HG03135 (cell line): ENCODE measurements at regions not wholly inside any gene's neighbourhood (a gene's known extent, or its start where the extent isn't known, plus 50 kb on each side); places are given as distances from the start of the nearest gene placed in this dataset.
"Not testable (repeated sequence)": the region's sequence is repeated elsewhere in the genome, so short reads cannot be mapped to it uniquely, and the experiment has no call there.

Experiments used
- ATAC-seq: cut with Tn5 transposase; IDR thresholded peaks from one replicate; pipeline ENCODE4 v1.9.1; 2021; ENCODE audit warnings: mild to moderate bottlenecking, moderate library complexity; ENCODE audit not compliant: unreplicated experiment

- not testable (repeated sequence) for ATAC-seq
These were observed 108.7 kb downstream of the NPIPB11 start for GRCh38 chr16:29297809-29298177.

GRCh38 chr16:29297144-29297808, 109.2 kb downstream of the NPIPB11 start:
- ATAC-seq, result not testable (repeated sequence)

- ATAC-seq, result not testable (repeated sequence)
These were observed 110.3 kb downstream of the NPIPB11 start for GRCh38 chr16:29296176-29296575.

- ATAC-seq, result not testable (repeated sequence)
These were observed 111.3 kb downstream of the NPIPB11 start for GRCh38 chr16:29294951-29295795.

- not testable (repeated sequence) for ATAC-seq
These were observed 112.0 kb downstream of the NPIPB11 start for GRCh38 chr16:29294400-29294933.

GRCh38 chr16:29293545-29293944, 113.0 kb downstream of the NPIPB11 start:
- not testable (repeated sequence) for ATAC-seq

- not testable (repeated sequence) for ATAC-seq
These were observed 113.5 kb downstream of the NPIPB11 start for GRCh38 chr16:29292952-29293471.

GRCh38 chr16:29291329-29292271, 114.9 kb downstream of the NPIPB11 start:
- ATAC-seq, result not testable (repeated sequence)

- peak; percentile 57 for ATAC-seq
These were observed 115.8 kb downstream of the NPIPB11 start for GRCh38 chr16:29290631-29291247.

- not testable (repeated sequence) for ATAC-seq
These were observed 116.8 kb downstream of the NPIPB11 start for GRCh38 chr16:29289516-29290239.

GRCh38 chr16:29288711-29289474, 117.6 kb downstream of the NPIPB11 start:
- ATAC-seq, result not testable (repeated sequence)

GRCh38 chr16:29287871-29288535, 118.5 kb downstream of the NPIPB11 start:
- ATAC-seq, result not testable (repeated sequence)

- not testable (repeated sequence) for ATAC-seq
These were observed 119.3 kb downstream of the NPIPB11 start for GRCh38 chr16:29287246-29287645.

GRCh38 chr16:29286796-29287195, 119.7 kb downstream of the NPIPB11 start:
- not testable (repeated sequence) for ATAC-seq

- not testable (repeated sequence) for ATAC-seq
These were observed 120.3 kb downstream of the NPIPB11 start for GRCh38 chr16:29286161-29286560.

GRCh38 chr16:29285151-29285885, 121.2 kb downstream of the NPIPB11 start:
- ATAC-seq, result not testable (repeated sequence)

- ATAC-seq, result not testable (repeated sequence)
These were observed 121.8 kb downstream of the NPIPB11 start for GRCh38 chr16:29284723-29285122.
